BLaER1 (cell line): ENCODE measurements at regions not wholly inside any gene's neighbourhood (a gene's known extent, or its start where the extent isn't known, plus 50 kb on each side); places are given as distances from the start of the nearest gene placed in this dataset.

Source experiments
- H3K27ac ChIP-seq: shearing (Covaris generic); formaldehyde crosslinking; 2 replicates; pipeline ENCODE4 v1.8.1; 2022
- H3K27me3 ChIP-seq: shearing (Covaris generic); formaldehyde crosslinking; 2 replicates; pipeline ENCODE4 v1.8.1; 2022
- H3K36me3 ChIP-seq: shearing (Covaris generic); formaldehyde crosslinking; 2 replicates; pipeline ENCODE4 v1.8.1; 2022
- H3K4me1 ChIP-seq: shearing (Covaris generic); formaldehyde crosslinking; 2 replicates; pipeline ENCODE4 v1.8.1; 2022
- H3K4me2 ChIP-seq: shearing (Covaris generic); formaldehyde crosslinking; 2 replicates; pipeline ENCODE4 v1.8.1; 2022
- H3K4me3 ChIP-seq: shearing (Covaris generic); formaldehyde crosslinking; 2 replicates; pipeline ENCODE4 v1.8.1; 2022
- H3K9ac ChIP-seq: shearing (Covaris generic); formaldehyde crosslinking; 2 replicates; pipeline ENCODE4 v1.8.1; 2022
- H3K9me3 ChIP-seq: shearing (Covaris generic); formaldehyde crosslinking; 2 replicates; pipeline ENCODE4 v1.8.1; 2022
- H4K20me1 ChIP-seq: shearing (Covaris generic); formaldehyde crosslinking; 2 replicates; pipeline ENCODE4 v1.8.1; 2022
- Cebpa-rat ChIP-seq: shearing (Covaris generic); IDR thresholded peaks from 2 replicates; pipeline ENCODE4 v1.8.1; 2022

DNA sequence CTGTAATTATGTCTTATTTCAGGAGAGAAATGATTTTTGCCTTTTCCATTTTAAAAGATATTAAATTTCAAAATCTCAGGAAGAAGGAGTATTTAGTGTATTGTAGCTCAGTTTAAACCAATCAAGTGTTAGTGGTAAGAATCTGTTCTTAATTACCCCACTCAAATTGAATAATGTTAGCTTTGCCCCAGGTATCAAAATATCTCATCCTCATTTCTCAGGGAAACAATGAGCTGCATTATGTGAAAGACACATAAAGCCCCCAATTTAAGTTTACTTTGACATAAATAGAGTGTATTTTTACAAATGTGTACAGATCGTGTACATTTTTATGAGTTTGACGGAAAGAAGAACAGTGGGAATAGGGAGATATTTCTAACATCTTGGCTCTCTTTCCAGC, 317.4 kb upstream of the RARB start:
- H3K4me1 ChIP-seq = no peaks in the 10 kb centered on the region
- H3K4me2 ChIP-seq = no peak overlapping the region
- H4K20me1 ChIP-seq = no peaks in the 10 kb centered on the region
- H3K4me3 ChIP-seq = no peak overlapping the region
- H3K9ac ChIP-seq = no peak overlapping the region
- no peaks in the 10 kb centered on the region for H3K9me3 ChIP-seq
- TF ChIP-seq Cebpa-rat = no peak
- no peak overlapping the region for H3K27ac ChIP-seq
- H3K27me3 ChIP-seq = no peaks in the 10 kb centered on the region
- H3K36me3 ChIP-seq = no peaks in the 10 kb centered on the region

DNA sequence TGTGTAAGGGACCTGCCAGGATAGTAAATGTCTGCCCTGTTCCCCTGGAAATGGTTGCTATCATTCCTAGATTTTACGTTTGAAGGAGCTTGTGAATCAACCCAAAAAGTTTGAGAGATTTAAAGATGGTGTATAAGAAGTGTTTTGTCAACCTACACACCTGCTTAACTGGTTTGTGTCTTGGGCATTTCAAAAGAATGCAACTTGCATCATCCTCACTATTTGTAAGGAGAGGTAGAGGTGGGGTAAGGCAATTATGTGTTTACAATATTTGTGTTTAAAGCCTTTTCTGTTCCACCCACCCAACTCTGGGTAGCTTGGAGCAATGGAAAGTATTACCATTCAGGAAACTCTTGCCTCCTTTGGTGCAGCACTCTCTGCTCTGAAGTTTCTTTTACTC, 314.2 kb upstream of the RARB start:
- Histone ChIP-seq H3K27me3 (no peaks in the 10 kb centered on the region), H3K9me3 (no peaks in the 10 kb centered on the region), H3K4me1 (no peaks in the 10 kb centered on the region), H3K4me3 (no peak overlapping the region), H3K9ac (no peak overlapping the region), H4K20me1 (no peaks in the 10 kb centered on the region), H3K27ac (no peak overlapping the region), H3K36me3 (no peaks in the 10 kb centered on the region), H3K4me2 (no peak overlapping the region)
- TF ChIP-seq Cebpa-rat = no peak

DNA sequence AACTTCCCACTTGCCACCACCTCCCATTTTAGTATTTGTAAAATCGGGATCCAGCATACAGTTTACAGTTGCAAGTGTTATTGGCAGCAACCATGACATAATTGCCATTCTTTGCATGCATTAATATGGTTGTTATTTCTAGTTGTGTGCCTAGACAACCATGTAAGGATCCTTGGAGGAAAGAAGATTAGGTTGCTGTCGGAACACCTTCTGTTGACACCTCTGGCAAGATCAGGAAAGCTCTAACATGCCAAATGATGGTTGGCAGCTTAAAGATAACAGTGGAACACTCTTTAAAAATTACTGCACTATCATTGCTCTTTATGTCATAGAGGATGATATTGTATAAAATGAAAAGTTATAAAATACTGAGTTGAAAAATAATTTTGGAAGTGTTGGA, 313.5 kb upstream of the RARB start:
- no peak overlapping the region for H3K27ac ChIP-seq
- no peak overlapping the region for H3K4me2 ChIP-seq
- H3K4me1 ChIP-seq = no peaks in the 10 kb centered on the region
- TF ChIP-seq Cebpa-rat = no peak
- H3K9ac ChIP-seq = no peak overlapping the region
- H3K27me3 ChIP-seq = no peaks in the 10 kb centered on the region
- H3K4me3 ChIP-seq = no peak overlapping the region
- no peaks in the 10 kb centered on the region for H4K20me1 ChIP-seq
- no peaks in the 10 kb centered on the region for H3K36me3 ChIP-seq
- H3K9me3 ChIP-seq = no peaks in the 10 kb centered on the region

DNA sequence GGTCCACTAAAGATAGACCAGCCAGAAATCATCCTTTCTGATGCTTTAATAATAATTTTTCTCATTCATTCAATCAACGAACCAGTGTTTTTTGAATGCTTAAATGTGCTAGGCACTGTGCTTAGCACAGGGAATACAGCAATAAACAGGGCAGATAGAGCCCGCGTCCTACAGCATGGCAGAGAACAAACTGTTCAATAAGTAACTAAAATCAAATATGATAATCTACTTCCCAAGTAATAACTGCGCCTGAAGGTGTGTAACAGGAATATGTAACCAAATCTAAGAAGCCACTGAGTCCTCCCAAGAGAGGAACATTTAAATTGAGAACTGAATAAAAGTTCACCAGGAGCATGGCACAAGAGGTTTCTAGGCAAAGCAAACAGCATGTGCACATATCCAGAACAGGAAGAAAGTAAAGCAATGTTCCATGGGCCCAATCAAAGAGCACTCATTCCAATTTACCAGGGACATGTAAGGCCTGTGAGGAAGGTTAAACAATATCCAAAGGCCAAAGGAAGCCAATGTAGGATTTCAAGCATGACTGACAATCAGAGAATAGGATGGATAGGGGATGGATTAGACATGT, 311.0 kb upstream of the RARB start:
- Histone ChIP-seq H3K9me3 (no peaks in the 10 kb centered on the region), H4K20me1 (no peaks in the 10 kb centered on the region), H3K4me2 (no peak overlapping the region), H3K27ac (no peak overlapping the region), H3K4me3 (no peak overlapping the region), H3K36me3 (no peaks in the 10 kb centered on the region), H3K9ac (no peak overlapping the region), H3K27me3 (no peaks in the 10 kb centered on the region), H3K4me1 (no peaks in the 10 kb centered on the region)
- TF ChIP-seq Cebpa-rat = no peak

DNA sequence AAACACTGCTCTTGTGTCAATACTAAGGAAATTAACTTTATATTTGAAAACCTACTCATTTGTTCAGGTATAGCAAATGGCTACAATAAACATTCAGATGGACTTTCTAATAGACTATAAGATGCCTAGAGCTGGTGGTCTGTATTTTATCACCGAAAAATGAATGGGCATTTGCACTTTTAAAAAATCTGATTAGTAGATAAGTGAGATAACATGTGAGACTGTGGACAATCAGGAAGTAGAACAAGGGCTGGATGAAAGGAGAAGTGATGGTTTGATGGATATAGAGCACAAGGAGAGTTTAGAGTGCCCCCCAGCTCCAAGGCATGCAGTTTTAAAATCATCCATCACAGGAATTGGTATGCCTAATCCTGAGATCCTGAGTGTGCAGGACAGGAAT, 308.4 kb upstream of the RARB start:
- H3K36me3 ChIP-seq = no peaks in the 10 kb centered on the region
- no peak overlapping the region for H3K27ac ChIP-seq
- no peaks in the 10 kb centered on the region for H3K4me1 ChIP-seq
- no peaks in the 10 kb centered on the region for H3K27me3 ChIP-seq
- no peaks in the 10 kb centered on the region for H4K20me1 ChIP-seq
- no peak for TF ChIP-seq Cebpa-rat
- no peaks in the 10 kb centered on the region for H3K9me3 ChIP-seq
- no peak overlapping the region for H3K9ac ChIP-seq
- H3K4me3 ChIP-seq = no peak overlapping the region
- H3K4me2 ChIP-seq = no peak overlapping the region

DNA sequence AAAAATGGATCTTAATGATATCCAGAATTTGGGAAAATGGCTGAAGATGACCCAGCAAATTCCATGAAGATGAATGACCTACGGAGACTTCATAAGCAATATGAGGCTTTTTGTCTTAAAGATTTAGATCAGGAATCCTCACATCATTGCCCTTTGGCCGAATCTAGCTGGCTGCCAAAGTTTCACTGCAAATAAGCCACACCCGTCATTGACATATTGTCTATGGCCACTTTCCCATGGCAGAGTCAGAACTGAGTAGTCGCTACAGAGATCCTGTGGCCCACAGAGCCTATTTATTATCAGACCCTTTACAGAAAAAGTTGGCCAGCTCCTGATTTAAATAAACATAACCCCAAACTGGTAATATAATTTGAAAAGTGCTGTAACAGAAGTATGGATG, 307.4 kb upstream of the RARB start:
- Histone ChIP-seq H3K9me3 (no peaks in the 10 kb centered on the region), H3K27ac (no peak overlapping the region), H3K4me1 (no peaks in the 10 kb centered on the region), H3K27me3 (no peaks in the 10 kb centered on the region), H3K9ac (no peak overlapping the region), H3K36me3 (no peaks in the 10 kb centered on the region), H3K4me3 (no peak overlapping the region), H4K20me1 (no peaks in the 10 kb centered on the region), H3K4me2 (no peak overlapping the region)
- no peak for TF ChIP-seq Cebpa-rat

DNA sequence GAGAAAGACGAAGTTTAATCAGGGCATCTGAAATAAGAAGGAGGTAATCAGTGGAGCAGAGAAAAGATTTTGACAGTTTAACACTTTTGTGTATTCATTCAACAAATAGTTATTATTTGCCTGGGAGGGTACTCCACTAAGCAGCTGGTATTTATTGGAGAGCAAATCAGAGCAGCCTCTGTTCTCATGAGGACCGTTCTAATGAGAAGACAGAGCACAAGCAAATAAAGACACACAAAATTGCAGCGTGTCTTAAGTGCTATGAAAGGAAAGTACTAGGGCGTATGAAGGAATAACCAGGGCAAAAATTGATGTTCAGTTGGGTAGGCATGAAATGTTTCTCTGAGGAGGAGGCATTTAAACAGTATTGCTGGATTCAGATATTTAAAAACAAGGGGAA, 302.9 kb upstream of the RARB start:
- Histone ChIP-seq H3K27me3 (no peaks in the 10 kb centered on the region), H4K20me1 (no peaks in the 10 kb centered on the region), H3K4me2 (no peak overlapping the region), H3K36me3 (no peaks in the 10 kb centered on the region), H3K27ac (no peak overlapping the region), H3K4me3 (no peak overlapping the region), H3K4me1 (no peaks in the 10 kb centered on the region), H3K9ac (no peak overlapping the region), H3K9me3 (peaks cover 5% of the 10 kb centered on the region)
- no peak for TF ChIP-seq Cebpa-rat

DNA sequence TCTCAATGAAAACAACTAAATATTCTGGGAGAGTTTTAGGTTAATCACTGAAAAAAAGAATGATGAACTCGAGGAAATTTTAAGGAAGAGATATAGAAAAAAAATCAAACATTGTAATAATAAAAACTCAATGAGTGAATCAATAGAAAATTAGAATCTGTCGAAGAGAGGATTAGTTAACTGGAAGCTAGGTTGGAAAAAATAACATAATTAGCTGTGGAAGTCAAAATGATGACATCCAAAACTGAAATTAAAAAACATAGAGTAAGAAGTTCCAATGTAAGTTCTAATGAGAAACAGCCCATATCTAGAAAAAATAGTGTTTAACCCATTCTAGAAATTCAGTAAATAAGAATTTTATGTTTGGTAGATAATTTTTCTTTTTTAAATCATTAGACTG, 299.3 kb upstream of the RARB start:
- H3K4me3 ChIP-seq = no peak overlapping the region
- H3K27me3 ChIP-seq = no peaks in the 10 kb centered on the region
- no peak overlapping the region for H3K27ac ChIP-seq
- peaks cover 5% of the 10 kb centered on the region for H3K9me3 ChIP-seq
- H3K4me1 ChIP-seq = no peaks in the 10 kb centered on the region
- no peak overlapping the region for H3K9ac ChIP-seq
- no peaks in the 10 kb centered on the region for H3K36me3 ChIP-seq
- H3K4me2 ChIP-seq = no peak overlapping the region
- no peak for TF ChIP-seq Cebpa-rat
- H4K20me1 ChIP-seq = no peaks in the 10 kb centered on the region

DNA sequence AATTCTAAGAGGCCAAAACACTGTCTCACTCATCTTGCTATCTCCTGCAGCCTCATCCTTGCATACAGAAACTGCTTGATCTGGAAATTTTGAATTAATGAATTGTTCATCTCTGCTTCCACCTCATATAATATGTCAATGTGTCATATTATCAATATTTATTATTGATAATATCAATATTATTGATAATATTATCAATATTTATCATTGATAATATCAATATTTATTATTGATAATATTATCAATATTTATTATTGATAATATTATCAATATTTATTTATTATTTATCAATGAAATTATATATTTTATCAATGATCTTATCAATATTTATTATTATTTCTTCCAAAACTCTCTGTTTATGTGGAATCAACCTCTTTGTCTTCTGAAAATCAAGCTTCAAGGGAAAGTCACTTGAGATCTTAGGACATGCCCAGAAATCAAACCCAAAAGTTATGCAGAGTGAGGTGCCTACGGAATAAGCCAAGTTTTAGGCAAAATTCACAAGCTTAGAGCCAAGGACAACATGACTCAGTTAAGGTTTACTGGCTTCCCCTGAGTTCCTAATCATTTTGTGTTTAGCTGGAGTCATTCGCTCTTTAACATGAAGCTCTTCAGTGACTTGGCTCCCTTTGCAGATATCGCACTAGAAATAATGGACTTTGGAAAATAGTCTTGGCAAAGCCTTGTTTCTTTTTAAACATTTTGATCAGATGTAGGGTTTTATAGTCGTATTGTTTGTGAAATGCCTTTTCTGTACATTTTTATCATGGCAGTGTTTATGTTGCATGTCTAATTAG, 297.1 kb upstream of the RARB start:
- no peak overlapping the region for H3K9ac ChIP-seq

DNA sequence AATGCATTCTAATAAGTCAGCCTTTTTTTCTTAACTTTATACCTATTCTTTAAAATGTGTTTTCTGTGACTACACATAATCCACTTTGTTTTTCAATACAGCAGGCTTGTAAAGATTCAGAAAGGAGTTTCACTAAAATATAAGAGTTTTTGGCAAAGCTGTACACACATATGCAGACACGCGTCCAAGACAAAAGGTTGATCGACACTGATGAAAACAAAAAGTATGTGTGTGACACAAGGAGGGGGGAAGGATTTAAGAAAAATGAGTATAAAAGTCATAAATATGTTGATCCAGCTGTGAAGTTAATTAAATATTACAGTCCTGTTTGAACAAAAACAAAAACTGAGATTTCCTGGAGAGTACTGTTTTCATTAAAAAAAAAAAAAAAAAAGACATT, 294.5 kb upstream of the RARB start:
- no peaks in the 10 kb centered on the region for H4K20me1 ChIP-seq
- H3K27ac ChIP-seq = no peak overlapping the region
- H3K4me1 ChIP-seq = no peaks in the 10 kb centered on the region
- TF ChIP-seq Cebpa-rat = no peak
- H3K9ac ChIP-seq = no peak overlapping the region
- H3K4me3 ChIP-seq = no peak overlapping the region
- no peaks in the 10 kb centered on the region; the same call in 1 of the 2 replicates for H3K9me3 ChIP-seq
- no peaks in the 10 kb centered on the region for H3K36me3 ChIP-seq
- no peaks in the 10 kb centered on the region for H3K27me3 ChIP-seq
- H3K4me2 ChIP-seq = no peak overlapping the region

More for the DNA sequence above, 297.1 kb upstream of the RARB start:
- Histone ChIP-seq H3K4me2 (no peak overlapping the region), H3K27ac (no peak overlapping the region), H3K27me3 (no peaks in the 10 kb centered on the region), H4K20me1 (no peaks in the 10 kb centered on the region), H3K9me3 (peaks cover 5% of the 10 kb centered on the region), H3K36me3 (no peaks in the 10 kb centered on the region), H3K4me3 (no peak overlapping the region), H3K4me1 (no peaks in the 10 kb centered on the region)
- TF ChIP-seq Cebpa-rat = no peak
